HCEC 1CT (cell line): ENCODE measurements at regions not wholly inside any gene's neighbourhood (a gene's known extent, or its start where the extent isn't known, plus 50 kb on each side); places are given as distances from the start of the nearest gene placed in this dataset.

Source experiments
- DNase-seq: peaks from one replicate; pipeline ENCODE4 v3.0.0-alpha.2; 2017

- no peak for DNase-seq
These were observed 73.0 kb upstream of the LGALSL start for GRCh38 chr2:64380853-64381527.

DNA sequence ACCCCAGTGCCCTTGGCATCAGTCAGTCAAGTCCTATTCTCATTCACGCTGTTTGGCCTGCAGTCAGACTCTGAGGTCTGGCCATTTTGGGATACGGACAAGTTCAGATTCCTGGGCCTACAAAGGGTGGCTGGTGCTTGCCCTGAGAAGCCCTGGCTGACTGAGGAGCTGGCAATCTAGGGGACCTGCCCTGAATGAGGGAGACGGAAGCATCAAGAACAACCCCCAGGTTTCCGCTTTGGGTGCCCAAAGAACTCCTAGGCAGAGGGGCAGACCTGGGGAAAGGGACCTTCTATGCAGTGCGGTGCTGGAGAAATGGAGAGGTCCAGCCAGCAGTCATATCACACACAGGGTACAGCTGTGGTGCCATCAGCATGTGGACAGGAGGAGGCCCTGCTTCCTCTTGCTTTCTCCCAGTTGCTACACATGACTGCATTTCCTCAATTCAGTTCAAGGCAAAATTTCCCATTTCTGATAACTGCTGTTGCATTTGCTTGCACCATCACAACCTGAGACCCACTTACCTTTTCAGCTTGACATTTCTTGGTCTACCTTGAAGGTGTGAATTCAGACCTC, 70.9 kb upstream of the LGALSL start:
- no peak for DNase-seq

DNA sequence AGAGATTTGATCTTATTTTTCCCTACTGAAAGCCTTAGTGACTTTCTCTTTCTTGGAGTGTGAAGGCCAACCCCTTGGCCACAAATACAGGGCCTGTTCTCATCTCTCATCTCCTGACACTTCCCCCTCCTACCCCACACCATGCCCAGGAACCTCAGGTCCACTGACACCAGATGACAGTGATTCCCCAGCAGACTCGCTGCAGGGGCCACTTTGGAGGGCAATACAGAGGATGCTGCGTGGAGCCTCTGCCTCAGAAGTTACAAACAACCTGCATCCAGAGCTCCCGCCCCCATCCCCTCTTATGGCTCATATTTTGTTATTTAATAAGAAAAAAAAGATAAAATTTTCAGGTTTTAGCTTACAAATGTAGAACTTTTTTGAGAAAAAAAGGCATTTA, 70.1 kb upstream of the LGALSL start:
- DNase-seq, result no peak

DNA sequence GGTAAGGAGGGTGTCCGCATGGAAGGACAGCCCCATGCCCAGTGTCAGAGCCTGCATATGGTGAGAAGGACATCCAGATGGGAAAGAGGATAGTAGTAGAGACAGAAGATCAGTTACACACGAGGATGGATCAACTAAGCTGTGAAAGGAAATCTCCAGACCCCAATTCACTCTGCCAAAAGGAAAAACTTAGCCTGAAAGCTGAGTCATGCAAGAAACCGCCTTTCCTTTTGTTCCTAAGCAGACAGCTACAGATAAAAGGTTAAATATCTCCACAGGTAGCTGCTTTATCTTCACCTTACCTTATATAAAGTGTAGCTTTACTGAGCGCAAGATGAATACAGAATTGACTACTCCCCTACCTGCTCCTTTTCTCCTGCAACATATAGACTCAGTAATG, 67.3 kb upstream of the LGALSL start:
- DNase-seq, result no peak

DNA sequence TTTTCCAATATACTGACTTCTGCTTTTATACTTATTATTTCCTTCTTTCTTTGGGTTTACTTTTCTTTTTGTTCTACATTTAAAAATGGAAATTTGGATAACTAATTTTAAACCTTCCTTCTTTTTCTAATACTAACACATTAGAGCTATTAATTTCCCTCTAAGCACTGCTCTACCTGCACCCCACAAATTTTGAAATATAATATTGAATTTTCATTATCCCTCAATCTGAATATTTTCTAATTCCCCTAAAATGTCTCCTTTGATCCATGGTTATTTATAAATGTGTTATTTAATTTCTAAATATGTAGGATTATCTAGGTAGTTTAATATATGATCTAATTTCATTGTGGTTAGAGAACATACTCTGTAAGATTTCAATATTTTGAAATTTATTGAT, 63.4 kb upstream of the LGALSL start:
- no peak for DNase-seq

DNA sequence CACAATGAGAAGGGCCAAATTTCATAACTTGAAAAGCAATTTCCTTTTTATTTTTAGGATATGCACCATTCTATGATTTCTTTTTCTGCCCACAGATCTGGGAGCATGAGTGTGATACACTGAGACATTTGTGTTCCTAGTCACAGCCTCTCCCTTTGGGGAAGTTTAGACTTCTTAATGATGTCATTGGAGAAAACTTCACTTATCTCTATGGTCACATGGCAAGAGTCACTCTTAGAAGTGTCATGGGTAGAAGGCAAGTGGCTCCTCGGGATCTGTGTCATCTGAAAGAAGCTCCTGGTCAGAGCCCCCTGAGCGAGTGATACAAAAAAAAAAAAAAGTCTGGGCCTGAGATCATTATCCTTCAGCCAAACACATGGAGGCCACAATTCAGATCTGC, 62.5 kb upstream of the LGALSL start:
- no peak for DNase-seq

DNA sequence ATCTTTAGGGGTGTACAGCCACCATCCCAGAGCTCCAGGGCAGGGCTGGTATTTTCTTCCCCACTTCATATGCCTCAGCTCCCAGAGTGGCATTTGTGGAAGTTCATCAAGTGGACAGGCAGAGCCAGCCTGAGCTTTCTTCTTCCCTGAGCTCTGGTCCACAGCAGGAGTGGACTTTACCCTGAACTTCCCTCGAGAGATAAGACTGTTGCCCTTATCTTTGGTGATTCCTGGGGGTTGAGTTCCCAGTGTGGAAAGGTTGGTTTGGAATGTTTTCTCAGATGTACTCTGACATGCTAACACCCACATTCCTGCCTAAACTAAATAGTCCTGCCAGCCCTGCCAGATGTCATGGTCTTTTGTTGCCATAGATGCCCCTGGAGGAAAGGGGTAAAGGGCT, 62.0 kb upstream of the LGALSL start:
- no peak for DNase-seq

- DNase-seq, result no peak
These were observed 61.4 kb upstream of the LGALSL start for GRCh38 chr2:64392529-64392928.

- DNase-seq, result no peak
These were observed 60.5 kb upstream of the LGALSL start for GRCh38 chr2:64393383-64394010.

DNA sequence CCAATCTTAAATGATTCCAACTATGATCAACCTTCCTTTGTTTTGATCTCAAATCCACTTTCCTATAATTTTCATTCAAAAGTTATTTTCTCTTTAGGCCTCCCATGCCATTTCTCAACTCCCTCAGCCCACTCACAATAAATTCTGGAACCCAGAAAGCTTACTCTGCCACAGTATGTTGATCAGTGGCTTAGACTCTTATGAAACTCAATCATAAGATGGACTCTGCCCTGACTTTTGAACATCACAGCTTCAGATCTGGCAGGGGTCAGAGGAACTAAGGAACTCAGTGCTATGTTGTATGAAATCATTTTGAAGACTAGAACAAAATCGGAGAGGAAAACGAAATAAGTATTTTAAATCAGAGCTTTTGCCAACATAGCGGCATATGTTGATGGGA, 59.8 kb upstream of the LGALSL start:
- DNase-seq, result no peak

- no peak for DNase-seq
These were observed 58.0 kb upstream of the LGALSL start for GRCh38 chr2:64396001-64396400.

- DNase-seq, result no peak
These were observed 57.4 kb upstream of the LGALSL start for GRCh38 chr2:64396551-64396950.

DNA sequence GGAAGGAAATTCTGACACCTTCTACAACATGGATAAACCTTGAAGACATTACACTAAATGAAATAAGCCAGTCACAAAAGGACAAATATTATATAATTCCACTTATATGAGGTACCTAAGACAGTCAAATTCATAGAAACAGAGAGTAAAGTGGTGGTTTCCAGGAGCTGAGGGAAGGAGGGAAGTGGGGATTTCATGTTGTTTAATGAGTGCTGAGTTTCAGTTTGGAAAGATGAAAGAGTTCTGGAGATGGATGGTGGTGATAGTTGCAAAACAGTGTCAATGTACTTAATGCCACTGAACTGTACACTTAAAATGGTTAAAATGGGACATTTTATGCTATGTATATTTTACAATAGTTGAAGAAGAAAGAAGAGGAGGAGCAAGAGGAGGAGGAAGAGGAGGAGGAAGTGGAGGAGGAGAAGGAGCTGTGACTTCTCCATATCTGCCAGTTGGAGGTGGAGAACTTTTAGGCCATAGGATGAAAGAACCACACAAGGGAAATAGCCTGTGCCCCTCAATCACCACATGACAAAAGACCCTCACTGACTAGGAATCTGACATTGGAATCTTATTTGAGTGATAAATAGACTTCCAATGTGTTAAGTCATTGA, 55.3 kb upstream of the LGALSL start:
- DNase-seq, result no peak

- no peak for DNase-seq
These were observed 54.4 kb upstream of the LGALSL start for GRCh38 chr2:64399521-64399920.

DNA sequence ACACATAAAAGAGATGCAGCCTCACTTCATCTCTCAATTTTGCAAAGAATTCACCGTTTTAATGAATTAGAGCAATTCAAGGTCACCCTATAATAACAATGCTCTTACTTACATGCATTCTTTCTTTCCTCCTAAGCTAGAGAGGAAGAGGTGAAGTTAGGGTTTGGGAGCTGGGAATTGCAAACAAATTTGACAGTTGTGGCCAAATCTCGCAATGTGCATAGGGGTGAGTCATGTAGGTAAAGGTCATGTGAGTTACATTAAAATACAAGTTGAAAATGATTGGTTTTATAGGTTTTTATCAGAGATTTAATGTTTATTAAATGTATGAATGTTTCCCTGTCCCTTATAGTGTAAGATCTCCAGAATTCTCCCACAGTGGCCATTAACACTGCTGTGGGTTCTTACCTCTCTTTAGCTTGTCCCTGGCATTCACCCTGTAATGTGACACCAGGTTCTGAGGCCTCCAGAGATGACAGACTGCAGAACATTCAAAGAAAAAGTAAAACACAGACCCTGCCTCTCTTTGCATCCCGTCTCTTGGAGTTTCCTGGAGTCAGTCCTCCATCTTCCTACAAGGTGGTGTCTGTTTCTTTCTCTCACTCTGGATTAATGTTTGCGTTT, 53.7 kb upstream of the LGALSL start:
- peak; percentile 22 for DNase-seq

DNA sequence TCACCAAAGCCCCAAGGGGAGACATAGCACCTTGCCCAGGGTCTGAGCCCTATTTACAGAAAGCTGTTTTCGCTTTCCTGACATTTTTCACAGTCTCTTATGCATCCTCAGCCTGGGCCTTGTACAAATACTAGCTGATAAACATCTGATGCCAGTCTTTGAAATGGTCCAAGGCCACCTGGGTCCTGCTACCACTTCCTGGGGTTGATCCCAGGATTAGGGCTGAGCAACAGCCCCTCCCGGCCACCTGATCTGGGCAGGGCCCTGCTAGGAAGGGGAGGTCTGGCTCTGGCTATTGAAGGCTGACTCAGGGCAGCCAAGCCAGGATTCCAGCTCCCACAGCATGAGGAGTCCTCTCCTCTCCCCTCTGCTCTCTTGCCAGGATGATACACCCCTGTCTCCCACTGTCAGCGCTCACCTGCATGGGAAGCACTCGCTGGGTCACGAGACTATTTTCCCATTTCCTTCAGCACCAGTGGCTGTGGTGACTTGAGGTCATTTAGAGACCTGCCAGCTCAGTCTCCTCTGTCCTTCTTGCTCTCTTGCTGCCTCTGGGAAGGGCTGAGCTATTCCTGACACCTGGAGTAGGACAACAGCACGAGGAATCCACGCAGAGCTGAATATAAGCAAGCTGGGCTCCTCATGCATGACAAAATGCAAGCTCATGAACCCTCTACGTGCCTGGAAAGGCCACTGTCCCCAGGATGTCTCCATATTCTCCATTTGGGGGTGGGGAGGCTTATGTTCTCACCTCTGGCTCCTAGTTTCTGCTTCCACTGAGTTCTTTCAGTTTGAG, 53.0 kb upstream of the LGALSL start:
- DNase-seq, result no peak

GRCh38 chr2:64401529-64401880, 52.5 kb upstream of the LGALSL start:
- no peak for DNase-seq

DNA sequence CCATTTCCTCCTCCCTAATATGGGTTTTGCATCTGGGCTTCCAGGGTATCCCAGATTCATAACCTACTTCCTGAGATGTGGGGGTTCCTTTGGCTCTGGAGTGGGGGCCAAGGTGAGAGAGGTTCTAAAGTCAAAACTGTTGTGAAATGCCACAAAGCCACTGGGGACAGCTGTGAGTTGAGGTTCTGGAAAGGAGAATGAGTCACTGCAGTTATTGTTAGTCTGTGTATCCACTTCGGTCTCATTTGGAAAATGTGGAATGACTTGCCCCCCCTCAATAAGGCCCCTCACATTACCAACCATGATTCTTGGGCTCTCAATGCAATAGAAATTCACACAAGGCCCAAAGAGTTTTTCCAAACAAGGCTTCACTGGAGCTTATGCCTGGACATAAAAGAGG, 51.1 kb upstream of the LGALSL start:
- peak; percentile 46 for DNase-seq

DNA sequence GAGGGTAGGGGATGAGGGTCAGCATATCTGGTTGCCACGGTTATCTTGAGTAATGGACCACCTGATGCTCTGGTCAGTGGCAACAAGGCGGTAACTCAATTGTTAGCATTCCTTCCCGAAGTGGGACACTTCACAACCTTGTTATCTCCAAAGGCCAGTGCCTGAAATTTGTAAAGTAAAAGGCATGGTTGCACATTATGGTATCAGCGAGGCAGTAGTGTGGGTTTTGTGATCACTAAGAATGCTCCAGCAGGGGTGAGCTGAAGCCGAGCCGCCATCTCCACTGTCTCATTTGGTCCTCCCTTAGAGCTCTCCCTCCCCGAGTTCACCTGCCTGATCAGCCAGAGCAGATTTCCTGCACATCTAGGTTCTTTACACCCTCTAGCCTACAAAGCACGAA, 50.5 kb upstream of the LGALSL start:
- DNase-seq, result no peak

DNA sequence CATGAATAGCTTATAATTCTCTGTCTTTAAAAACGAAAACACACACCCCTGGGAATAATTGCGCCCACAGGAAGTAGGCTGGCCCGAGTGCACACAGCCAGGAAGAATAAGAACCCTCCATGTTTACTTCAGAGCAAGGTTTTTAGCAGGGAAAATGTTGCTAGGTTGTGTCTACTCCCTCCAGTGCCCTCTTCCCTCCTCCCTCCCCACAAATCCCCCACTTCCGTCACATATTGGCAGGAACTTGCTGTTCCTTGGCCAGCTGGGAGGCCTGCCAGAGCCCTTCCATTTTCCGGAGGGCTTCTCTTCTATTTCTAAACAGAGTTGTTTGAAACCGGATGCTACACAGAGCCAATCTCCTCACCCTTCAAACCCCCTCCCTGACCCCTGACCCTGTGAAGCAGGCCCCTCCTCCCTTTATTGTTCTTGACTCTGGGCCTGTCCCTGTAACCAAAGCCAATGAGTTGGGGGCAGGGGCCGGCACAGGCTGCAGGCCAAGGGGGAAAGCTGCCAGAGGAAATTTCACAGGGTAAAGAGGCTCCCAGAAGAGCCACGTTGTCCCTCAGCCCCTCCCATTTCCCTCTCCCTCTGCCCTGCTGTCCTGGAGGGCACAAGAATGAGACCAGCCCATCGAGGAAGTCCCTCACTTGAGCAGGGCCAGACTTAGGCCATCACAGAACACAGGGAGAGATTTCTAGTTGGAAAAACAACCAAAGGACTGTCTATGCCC, 49.8 kb upstream of the LGALSL start:
- peak; percentile 58 for DNase-seq
